ENCODE measurements at regions not wholly inside any gene's neighbourhood (a gene's known extent, or its start where the extent isn't known, plus 50 kb on each side); places are given as distances from the start of the nearest gene placed in this dataset.

DNA sequence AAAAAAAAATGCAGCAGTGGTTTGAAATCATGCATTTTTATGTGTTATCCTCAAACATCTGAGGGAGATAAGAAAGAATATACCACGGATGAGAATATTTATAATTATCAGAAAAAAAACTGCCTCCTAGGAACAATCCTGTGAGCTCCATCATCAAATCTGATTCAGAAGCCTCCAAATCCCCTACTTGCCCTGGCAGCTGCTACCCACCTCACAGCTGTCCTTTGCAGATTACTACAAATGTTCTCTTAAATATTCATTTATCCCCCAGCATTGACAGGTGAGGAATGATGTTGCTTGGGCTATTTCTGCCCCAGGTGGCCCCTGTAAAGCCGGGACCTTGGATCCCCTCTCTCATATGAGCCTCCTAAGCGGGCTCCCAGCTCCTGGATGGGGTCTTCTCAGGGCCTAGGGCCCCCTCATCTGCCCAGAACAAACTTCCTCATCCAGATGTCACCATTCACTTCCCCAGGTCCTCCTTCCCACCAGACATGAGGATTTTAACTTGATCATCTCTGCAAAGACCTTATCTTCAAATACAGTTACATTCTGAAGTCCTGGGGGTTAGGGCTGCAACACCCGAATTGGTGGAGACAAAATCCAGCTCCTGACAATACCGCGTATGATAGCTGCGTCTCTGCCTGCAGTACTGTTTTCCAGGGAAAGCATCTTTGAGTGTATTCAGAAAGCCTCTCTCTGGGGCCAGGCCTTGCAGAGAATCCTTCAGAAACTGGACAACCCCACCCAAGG is 81.9 kb upstream of the INSIG1 start:
- no peak for DNase-seq (ENCODE audit: low read depth in 2 of 2)

DNA sequence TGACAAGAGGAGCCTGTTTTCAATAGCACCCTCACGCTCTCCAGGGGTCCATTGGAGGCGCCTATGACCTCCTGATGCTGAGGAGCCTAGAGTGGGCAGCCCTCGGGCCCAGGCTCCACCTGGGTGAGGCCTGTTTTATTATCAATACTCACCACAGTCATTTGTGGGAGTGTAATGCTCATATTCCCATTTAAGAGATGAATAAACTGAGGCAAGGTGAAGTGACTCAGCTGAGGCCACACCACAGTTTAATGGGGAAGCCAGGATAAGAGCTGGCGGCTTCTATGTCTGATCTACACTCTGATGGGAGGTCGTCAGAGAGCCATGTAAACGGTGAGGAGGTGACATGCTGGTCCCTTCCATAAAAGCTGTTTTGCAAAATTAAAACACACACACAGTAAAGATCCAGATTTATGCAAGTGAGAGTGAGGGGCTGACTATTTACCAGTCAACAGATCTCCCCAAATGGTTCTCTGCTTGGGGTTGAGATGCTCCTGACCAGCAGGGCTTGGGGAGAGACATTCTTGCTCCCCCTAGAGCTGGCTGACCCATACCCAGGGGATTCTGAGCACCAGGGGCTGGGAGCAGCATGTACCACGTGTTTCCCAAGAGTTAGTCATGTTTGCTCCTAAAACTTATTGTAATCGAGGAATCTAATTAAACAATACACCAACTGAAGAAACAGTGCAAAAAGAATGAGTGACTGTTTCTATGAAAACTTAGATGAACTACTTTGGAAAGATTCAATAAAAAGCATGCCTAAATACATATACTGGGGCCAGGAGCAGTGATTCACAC is 81.0 kb upstream of the INSIG1 start:
- DNase-seq (ENCODE audit: low read depth in 2 of 2): no peak

DNA sequence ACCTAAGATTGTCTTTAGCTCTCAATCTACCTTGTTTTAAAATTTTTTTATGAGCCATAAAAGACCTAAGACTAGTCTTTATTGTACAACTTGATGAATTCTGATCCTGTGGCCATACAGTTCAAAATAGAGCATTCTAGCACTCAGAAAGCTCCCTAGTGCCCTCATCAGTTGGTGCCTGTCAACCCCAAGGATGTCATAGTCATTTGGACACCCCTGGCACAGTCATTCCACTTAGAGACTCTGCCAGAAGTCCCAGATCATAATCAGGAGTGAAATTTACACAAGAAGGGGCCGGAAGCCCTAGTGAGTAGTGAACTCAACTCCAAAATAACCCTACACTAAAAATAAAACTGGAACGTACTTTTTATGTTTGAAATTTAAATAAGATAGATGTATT is 80.0 kb upstream of the INSIG1 start:
- DNase-seq (ENCODE audit: low read depth in 2 of 2): no peak

DNA sequence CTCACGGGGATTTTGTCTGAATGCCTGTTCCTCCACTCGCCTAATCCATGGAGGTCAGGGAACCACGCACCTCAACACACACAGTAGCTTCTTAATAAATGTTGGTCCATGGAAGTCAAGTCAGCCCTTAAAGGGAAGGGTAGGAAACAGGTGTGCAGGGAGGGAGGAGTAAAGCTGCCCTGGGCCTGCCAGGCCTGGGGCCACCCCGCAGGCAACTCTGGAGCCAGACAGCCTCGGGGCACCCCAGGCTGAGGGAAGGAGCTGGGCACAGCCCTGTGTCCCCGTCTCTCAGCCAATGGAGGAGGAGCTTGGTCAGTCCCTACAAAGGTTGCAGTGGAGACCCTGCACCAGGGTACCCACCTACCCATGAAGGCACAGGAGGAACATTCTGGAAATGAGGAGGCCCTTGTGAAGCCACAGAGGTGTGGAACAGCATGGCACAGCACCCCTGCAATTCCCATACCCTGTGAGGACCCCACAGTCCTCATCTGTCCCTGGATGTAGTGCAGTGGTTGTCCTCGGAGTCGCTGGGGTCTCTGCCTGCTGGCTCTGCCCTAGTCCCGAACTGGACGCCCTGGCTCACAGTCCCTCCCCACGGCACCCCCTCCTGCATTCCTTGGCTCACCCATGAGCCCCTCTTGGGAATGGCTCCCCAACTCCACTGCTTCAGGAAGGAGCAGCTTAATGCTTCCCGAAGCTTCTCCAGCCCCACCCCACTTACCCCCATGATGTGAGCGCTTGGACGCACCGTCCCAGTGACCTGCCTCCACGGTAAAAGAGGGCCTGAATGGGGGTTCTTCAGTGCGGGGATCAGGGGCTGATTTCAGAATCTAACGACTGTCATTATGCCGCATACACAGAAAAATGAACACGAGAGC is 79.2 kb upstream of the INSIG1 start:
- no peak for DNase-seq (ENCODE audit: low read depth in 2 of 2)

DNA sequence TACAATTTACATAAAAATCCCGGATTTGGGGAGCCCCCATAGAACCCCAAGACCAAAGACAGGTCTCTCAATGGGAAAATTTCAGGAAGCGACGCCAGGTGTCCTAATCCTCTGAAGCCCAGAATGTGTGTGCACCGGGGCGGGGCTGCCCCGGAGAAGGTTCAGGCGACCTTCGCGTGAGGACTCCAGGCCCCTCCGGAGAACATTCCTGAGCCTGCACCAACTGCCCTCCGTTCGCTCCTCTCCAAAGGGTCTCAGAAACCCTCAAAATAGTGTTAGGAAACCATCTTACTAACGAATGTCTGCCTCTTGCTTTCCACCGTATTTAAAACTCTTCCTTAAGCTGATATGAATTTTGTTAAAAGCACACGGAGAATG is 78.5 kb upstream of the INSIG1 start:
- no peak for DNase-seq (ENCODE audit: low read depth in 2 of 2)

DNA sequence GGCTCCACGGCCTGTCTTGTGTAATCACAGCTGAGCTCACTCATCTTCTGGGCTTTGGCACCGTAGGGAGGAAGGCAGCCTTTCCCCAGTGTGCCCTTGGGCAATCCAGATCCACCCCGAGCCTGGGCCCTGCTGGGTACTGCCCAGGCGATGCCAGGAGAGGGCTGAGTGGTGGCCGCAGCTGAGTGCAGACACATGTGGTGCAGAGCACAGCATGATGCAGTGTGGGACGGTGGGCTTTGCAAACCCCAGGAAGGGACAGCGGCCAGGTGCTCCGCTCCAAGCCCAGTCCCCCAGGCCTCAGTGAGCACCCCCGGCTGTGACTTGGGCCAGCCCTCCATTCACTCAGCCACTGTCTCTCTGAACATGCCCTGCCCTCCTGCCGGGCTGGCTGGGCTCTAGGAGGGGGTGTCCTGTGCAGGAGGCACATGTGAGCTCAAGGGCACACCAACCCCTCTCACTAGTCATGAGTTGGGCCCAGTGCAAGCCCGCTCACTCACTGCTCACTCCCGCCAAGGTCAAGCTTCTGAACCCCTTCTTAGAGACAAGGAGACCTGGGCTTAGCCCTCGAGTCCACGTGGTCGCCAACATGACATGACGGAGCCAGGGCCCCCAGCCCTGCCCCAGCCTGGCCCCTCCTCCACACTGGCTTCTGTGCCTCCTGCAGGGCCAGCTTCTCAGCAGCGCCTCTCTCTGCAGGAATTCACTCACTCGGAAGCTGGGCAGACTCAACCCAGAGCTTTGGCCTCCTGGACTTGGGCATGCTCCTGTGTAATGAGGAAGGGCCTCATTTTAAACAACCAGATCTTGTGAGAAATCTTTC is 77.5 kb upstream of the INSIG1 start:
- no peak for DNase-seq (ENCODE audit: low read depth in 2 of 2)

DNA sequence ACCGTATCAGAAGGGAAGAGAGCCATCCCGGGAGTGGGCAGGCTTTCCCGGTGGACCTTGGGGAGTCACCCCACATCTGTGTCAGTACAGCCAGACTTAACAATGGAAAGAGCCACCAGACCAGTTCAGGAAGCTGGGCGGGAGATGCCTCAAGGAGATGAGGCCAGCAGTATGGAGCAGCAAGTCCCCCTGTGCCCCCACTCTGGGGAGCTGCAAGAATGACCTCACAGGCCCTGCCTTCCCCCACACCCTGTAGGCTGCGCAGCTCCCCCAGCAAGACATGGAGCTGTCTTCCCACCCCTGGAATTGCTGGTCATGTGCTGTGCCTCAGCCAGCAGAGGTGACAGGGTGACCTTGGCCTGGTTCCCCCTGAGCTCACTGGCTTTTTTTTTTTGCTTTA is 76.8 kb upstream of the INSIG1 start:
- no peak for DNase-seq (ENCODE audit: low read depth in 2 of 2)

DNA sequence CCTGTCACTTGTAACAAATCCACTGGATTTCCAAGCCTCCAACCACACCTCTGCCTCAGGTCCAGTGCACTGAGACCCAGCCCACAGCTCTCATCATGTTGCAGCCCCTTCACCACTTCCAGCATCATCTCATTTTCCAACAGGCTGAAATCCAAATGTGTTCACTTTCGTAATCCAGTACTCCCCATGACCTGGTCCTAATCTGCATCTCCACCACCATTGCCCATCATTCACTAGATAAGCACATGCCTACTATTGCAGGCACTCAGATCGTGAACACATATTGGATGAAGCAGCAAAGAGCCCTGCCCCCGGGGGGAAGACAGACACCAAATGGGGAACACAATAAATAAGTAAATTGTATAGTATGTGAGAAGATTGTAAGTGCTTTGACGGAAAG is 76.1 kb upstream of the INSIG1 start:
- DNase-seq (ENCODE audit: low read depth in 2 of 2): no peak

DNA sequence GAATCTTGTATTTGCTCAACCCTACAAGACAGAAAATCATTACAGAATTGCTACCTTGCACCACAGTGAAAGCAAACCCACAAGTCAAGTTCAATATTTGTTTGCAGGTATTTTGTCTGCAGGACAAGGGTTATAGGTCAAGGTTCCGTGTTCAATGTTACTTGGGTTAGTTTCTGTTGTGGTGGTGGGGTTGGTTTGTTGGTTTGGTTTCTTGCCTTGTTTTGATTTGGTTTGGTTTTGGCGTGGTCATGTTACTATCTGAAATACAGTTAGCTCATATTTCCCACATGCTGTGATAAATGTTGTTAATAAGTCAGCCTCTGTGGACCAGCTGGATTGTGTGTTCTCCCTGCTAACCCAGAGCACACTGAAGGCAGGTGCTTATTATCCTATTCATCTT is 75.6 kb upstream of the INSIG1 start:
- DNase-seq (ENCODE audit: low read depth in 2 of 2): no peak

DNA sequence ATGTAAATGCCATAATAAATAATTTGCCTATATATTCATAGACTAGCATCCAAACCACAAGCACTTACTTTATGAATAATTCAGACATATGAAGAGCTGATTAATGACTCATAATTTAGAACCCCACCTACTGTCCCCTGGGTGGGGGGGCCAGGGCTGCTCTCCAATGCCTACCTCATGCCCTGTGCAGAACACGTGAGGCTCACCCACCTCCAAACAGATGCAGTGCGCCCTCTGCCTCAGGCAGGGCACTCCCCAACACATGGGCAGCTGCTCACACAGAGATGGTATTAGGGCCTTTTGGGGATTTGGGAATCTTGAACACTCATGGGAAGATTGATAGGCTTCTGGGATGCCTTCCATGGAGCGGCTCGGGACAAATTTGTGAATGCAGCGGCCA is 75.1 kb upstream of the INSIG1 start:
- no peak for DNase-seq (ENCODE audit: low read depth in 2 of 2)

DNA sequence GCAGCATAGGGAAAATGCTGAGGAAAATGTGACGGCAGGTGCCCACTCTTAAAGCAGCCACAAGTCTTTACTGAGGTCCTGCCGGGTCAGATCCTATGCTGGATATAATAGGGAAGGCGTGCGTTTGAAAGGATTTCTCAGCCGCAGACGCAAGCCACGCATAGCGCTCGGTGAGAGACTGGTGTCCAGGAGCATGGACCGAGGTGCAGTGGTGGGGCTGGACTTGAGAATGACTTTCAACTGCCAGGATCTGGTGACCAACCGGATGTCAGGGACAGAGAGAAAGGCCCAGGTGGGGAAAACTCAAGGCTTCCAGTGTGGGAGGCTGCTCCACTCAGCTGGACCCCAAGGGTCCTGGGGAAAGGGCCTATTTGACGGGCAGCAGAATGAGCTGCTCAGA is 74.7 kb upstream of the INSIG1 start:
- DNase-seq (ENCODE audit: low read depth in 2 of 2): no peak

DNA sequence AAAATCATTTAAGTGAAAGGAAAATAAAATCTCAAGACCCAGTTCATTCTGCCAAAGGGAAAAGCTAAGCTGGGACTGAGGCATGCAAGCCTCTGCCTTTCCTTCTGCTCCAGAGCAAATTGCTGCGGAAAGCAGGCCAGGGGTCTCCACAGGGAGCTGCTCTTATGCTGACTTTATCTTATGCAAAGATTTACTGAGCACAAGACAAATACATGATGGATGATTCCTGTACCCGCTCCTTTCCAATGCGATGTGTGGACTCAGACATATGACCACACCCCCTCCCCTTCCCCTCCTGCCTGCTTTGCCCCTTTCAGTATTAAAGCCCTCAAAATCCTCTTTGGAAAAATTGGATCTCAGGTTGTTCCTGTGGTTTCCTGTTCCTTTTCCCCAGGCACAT is 74.2 kb upstream of the INSIG1 start:
- DNase-seq (ENCODE audit: low read depth in 2 of 2): no peak

DNA sequence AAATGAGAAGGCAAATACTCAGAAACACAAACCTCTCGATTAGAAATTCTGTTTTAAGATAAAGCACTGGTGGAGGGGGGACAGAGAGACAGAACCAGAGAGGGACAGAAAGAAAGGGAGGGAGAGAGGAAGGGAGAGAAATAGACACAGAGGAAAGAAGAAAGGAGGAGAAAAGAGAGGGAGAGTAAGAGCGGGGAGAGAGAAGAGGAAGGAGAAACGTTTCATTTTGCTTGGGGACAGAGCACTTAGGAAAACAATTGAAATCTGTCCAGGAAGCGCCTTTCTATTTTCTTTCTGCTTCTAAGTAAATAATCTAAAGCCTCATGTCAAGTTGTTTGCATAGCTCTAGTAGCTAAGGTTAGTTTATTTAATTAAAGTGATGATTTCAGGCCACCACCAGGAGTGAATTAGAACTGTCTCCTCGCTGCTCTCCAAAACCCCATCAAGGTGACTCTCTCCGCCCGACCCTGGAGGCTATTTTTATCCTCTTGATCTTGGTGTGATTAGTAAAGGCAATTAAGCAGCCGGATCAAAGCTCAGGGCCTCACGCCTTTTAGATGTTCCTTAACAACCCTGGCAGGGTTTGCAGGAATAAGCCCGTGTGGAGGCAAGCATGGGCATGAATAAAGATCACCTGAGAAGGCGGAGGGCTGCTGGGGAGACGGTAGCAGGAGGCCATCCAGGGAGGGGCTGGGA is 73.4 kb upstream of the INSIG1 start:
- no peak for DNase-seq (ENCODE audit: low read depth in 2 of 2)

DNA sequence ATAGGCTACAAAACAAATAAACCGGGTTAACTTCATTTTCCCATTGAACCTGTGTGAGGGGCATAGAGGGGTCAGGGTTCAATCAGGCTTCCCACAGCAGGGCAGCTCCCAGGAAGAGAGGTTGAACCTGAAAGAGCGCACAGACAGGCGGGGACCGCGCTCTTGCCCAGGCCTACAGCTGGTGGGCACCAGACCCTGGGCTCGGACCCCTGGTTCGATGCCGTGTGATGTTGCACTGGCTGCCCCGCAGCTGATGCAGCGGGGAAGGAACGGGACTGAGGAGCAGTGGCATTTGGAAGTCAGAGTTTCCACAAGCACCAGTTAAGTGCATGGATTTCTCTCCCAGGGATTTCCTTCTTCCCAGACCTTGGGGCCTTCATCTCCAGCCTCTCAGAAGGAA is 72.6 kb upstream of the INSIG1 start:
- no peak for DNase-seq (ENCODE audit: low read depth in 2 of 2)

DNA sequence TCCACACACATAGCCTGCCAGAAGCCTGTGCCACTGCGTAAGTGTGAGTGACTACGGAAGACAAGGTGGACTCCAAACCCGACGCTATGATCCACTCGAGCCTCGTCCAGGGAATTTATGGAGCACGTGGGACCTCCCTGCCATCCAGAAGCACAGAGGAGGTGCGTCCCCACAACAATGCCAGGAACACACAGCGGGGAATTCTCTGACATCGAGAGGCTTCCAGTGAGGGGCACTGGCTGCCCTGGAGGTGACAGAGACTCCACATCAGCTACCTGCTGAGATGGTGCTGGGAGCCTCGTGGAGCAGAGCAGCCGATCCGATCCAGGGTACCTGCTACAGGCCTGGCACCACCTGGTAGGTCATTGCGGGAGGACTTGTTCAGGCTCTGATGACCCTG is 72.2 kb upstream of the INSIG1 start:
- DNase-seq (ENCODE audit: low read depth in 2 of 2): no peak

DNA sequence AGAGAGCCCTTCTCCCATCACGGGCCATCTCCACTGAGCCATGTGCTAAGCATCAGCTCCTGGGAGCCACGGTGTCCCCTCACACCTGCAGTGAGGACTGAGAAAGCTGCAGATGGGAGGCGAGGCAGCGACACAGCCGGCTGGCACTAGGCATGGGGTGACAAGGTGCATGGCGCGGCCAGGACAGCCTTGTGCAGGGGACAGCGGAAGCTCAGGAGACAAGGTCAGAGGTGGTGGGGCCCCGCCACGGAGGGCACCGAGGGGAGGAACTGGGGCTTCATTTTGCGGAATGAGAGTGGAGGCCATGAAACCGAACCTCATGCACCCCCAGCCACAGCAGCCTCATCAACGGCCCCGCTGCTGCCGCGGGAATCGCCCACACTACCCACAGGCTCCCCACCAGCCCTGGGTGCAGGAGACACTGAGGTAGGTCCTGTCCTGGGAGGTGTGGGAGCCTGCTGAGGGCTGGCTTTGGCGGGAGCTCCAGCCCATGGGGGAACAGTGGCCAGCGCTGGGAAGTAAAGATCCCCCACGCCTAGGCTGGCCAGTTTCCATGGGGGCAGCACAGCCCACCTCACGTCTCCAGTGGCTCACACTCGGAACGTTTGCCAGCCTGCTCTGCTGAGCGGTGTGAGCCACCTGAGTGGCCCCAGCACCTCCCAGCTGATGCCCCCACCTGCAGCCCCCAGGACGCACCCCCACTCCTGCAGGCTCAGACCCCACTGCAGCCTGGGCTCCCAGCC is 71.2 kb upstream of the INSIG1 start:
- DNase-seq (ENCODE audit: low read depth in 2 of 2): no peak

DNA sequence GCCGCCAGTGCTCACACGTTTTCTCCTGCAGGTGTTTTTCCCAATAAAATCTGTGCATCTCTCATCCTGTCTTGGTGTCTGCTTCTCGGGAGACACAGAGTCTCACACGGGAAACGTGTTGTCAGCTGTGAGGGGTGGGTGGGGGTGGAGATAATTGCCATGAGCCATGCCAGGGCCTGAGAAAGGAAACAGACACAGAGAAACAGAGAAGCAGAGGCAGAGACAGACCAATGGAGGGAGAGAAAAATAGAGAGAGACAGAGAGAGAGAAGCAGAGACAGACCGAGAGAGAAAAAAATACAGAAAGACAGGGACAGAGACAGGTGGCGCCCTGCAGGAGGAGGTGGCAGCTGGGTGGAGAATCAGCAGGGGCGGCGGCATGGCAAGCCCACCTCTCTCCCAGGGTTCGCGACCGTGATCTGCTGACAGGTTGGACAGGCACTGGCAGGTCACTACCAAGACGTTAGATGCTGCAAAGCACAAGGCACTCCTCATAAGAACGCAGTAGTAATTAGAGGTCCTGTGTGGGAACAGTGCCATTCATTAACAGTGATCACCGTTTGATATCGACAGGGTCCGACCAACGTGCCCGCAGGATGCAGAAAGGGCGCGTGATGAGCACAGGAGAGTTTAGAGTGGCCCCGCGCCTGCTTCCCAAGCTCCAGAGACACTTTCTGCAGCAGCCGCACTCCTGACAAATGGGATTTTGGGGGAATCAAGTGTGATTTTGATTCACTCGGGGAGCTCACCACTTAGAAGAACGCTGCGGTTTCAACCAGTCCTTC is 70.5 kb upstream of the INSIG1 start:
- no peak for DNase-seq (ENCODE audit: low read depth in 2 of 2)

DNA sequence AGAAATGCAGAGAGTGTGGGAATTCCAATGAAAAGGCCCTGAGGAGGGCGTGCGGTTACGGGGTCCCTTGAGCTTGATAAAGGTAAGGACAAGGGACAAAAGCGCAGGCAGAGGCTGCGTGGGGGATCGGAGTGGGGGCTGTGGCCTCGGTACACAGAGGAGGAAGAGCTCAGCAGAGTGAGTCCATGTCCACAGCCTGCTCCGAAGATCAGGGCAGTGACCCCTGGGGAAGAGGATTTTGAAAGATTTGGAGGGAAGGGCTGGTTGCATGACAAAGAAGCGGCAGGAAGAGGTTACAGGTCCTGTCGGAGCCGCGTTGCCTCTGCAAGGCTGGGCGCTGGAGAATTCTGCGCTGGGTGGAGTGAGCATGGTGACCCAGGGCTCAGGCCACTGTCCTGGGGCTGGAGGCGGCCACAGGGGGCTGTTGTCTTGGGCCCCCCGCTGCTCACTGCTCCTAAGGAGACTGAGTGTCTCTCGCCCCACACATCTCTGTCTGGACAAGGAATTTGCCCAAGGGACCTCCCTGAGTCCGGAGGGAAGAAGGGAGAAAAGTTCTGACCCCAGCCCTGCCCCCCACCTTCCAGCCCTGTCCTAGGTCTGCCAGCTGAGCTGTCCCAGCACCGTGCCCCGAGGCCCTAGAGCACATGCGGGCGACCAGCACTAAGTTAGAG is 69.8 kb upstream of the INSIG1 start:
- DNase-seq (ENCODE audit: low read depth in 2 of 2): no peak

DNA sequence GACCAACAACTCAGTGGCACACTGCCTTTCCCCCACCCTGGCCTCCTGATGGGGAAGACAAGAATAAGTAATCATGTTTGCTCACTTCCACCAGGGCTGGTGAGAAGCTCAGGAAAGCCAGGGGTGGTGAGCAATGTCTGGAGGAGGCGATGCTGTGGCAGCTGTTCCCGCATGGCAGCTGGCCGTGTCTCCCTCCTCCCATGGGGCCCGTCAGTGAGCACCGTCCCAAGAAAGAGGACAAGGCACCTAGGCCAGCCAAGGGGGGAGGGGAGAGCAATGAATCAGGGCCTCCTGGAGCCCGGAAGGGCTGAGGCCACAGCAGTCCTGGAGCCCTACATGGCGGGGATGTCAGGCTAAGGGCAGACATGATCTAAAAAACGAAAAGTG is 69.2 kb upstream of the INSIG1 start:
- DNase-seq (ENCODE audit: low read depth in 2 of 2): no peak
